KMS-11 (cell line): ENCODE measurements at regions not wholly inside any gene's neighbourhood (a gene's known extent, or its start where the extent isn't known, plus 50 kb on each side); places are given as distances from the start of the nearest gene placed in this dataset.

Source experiments
- H2AFZ ChIP-seq: fragments of 200-600 bp; sonication (generic); 2 replicates; pipeline ENCODE4 v1.6.1; 2016; ENCODE audit warnings: antibody characterized with exemption, mixed run types, low read depth
- H3K27ac ChIP-seq: fragments of 200-600 bp; sonication (generic); 2 replicates; pipeline ENCODE4 v1.6.1; 2016; ENCODE audit warnings: mild to moderate bottlenecking, mixed run types
- H3K27me3 ChIP-seq: fragments of 200-600 bp; sonication (generic); 2 replicates; pipeline ENCODE4 v1.6.1; 2017; ENCODE audit warnings: mild to moderate bottlenecking, low read depth, mixed run types, moderate library complexity; ENCODE audit not compliant: insufficient read depth
- H3K36me3 ChIP-seq: fragments of 200-600 bp; sonication (generic); 2 replicates; pipeline ENCODE4 v1.6.1; 2017; ENCODE audit warnings: mild to moderate bottlenecking, mixed run types; ENCODE audit not compliant: insufficient read depth
- H3K4me1 ChIP-seq: fragments of 200-600 bp; sonication (generic); 2 replicates; pipeline ENCODE4 v1.6.1; 2016; ENCODE audit warnings: mild to moderate bottlenecking, low read depth, mixed run types; ENCODE audit not compliant: poor library complexity, severe bottlenecking
- H3K4me2 ChIP-seq: fragments of 200-600 bp; sonication (generic); 2 replicates; pipeline ENCODE4 v1.7.0; 2016; ENCODE audit warnings: mild to moderate bottlenecking, mixed run types
- H3K4me3 ChIP-seq: fragments of 200-600 bp; sonication (generic); IDR thresholded peaks from 2 replicates; pipeline ENCODE4 v1.6.1; 2017; ENCODE audit warnings: low read depth, low read length, mixed read lengths; ENCODE audit not compliant: insufficient read depth
- H3K79me2 ChIP-seq: fragments of 200-600 bp; sonication (generic); 2 replicates; pipeline ENCODE4 v1.6.1; 2016; ENCODE audit warnings: low read depth, mixed run types; ENCODE audit not compliant: insufficient read depth
- H3K9ac ChIP-seq: fragments of 200-600 bp; sonication (generic); 2 replicates; pipeline ENCODE4 v1.6.1; 2016; ENCODE audit warnings: mild to moderate bottlenecking, mixed run types
- H4K20me1 ChIP-seq: fragments of 200-600 bp; sonication (generic); 2 replicates; pipeline ENCODE4 v1.6.1; 2016; ENCODE audit warnings: mild to moderate bottlenecking, mixed run types; ENCODE audit not compliant: insufficient read depth
- CTCF ChIP-seq: fragments of 200-600 bp; sonication (generic); conservative IDR thresholded peaks from 2 replicates; pipeline ENCODE4 v1.6.1; 2017; ENCODE audit warnings: low read depth, mild to moderate bottlenecking, antibody characterized with exemption, low read length, moderate library complexity, mixed read lengths

DNA sequence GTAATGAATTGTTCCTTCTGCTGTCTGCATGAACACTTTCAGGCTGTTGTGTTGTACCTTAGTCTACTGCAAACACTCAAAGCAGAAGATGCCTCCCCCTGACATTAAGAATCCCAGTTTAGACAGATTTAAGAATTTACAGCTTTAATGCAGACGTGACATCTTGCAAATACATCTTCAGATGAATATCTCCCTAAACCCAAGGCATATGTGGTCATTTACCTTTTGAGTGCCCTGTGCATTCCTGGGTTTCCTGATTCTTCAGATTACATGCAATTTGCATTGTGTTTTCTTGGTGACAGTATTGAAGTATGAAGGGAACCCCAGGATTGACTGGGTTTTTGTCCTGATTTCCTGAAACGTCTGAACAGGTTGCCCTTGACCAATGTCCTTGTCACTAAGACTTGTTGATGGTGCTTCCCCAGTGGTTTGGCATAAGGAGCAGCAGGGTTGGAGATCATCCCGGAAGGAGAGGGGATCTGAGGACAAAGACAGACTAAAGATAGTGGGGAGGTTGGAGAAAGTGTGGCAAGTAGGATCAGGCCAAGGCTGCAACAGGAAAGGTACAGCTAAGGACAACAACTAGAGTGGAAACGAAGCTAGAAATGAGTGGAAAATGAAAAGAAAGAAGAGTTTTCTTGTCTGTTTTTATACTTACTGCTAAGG is 123.8 kb upstream of the RHOBTB1 start:
- Histone ChIP-seq H3K4me1 (no peaks in the 10 kb centered on the region), H3K27ac (no peak overlapping the region), H3K36me3 (no peaks in the 10 kb centered on the region), H3K27me3 (no peaks in the 10 kb centered on the region), H2AFZ (no peak overlapping the region), H3K79me2 (no peaks in the 10 kb centered on the region), H3K4me2 (no peak overlapping the region), H3K4me3 (no peak overlapping the region), H4K20me1 (no peaks in the 10 kb centered on the region), H3K9ac (no peak overlapping the region)
- no peak for TF ChIP-seq CTCF

GRCh38 chr10:61066661-61067344 is 122.8 kb upstream of the RHOBTB1 start:
- no peak for TF ChIP-seq CTCF
- Histone ChIP-seq H3K9ac (no peak overlapping the region), H3K79me2 (no peaks in the 10 kb centered on the region), H3K27ac (no peak overlapping the region), H2AFZ (no peak overlapping the region), H3K4me1 (no peaks in the 10 kb centered on the region), H3K27me3 (no peaks in the 10 kb centered on the region), H4K20me1 (no peaks in the 10 kb centered on the region), H3K4me3 (no peak overlapping the region), H3K4me2 (no peak overlapping the region), H3K36me3 (no peaks in the 10 kb centered on the region)

DNA sequence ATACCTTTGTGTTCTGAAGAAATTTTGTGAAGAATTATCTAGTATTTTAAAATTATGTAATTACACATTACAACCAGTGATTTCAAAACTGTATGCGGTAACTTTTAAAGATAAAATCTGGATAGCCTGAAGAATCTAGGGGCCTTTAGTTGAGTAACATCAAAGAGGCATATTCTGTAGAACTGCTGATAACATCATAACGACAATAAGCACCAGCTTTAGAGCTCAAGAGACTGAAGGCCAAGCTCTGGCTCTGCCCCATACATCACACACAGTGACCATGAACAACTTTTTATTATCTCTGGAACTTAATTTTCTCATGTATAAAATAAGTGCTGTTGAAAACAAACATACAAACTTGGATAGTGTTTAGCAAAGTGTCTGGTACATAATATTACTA is 121.1 kb upstream of the RHOBTB1 start:
- H3K79me2 ChIP-seq: no peaks in the 10 kb centered on the region
- no peaks in the 10 kb centered on the region for H3K27me3 ChIP-seq
- H3K4me3 ChIP-seq: no peak overlapping the region
- H4K20me1 ChIP-seq: no peaks in the 10 kb centered on the region
- H3K4me1 ChIP-seq: no peaks in the 10 kb centered on the region
- H3K36me3 ChIP-seq: no peaks in the 10 kb centered on the region
- no peak overlapping the region for H2AFZ ChIP-seq
- no peak overlapping the region for H3K4me2 ChIP-seq
- TF ChIP-seq CTCF: no peak
- no peak overlapping the region for H3K27ac ChIP-seq
- H3K9ac ChIP-seq: no peak overlapping the region

DNA sequence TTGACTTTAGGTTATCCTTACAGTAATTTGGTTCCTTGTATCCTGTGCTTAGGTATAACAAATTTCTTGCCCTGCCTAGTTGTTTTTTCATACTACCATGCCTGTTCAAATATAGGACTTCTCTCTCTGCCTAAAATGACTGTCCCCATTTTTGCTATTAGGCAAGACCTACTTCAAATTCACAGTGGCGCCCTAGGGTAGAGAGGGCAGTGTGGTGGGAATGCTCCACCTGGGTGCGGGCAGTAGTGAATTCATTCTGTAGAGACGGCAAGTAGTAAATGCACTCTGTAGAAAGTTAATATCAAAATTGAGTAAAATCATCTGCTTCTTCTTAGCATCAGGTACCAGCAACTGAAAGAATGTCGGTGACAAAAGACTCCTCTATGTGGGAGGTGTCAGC is 120.4 kb upstream of the RHOBTB1 start:
- no peak overlapping the region for H3K9ac ChIP-seq
- no peak overlapping the region for H3K27ac ChIP-seq
- no peaks in the 10 kb centered on the region for H3K36me3 ChIP-seq
- no peaks in the 10 kb centered on the region for H3K79me2 ChIP-seq
- no peak for TF ChIP-seq CTCF
- H3K27me3 ChIP-seq: no peaks in the 10 kb centered on the region
- no peak overlapping the region for H2AFZ ChIP-seq
- H4K20me1 ChIP-seq: no peaks in the 10 kb centered on the region
- no peak overlapping the region for H3K4me3 ChIP-seq
- no peaks in the 10 kb centered on the region for H3K4me1 ChIP-seq
- H3K4me2 ChIP-seq: no peak overlapping the region
